Spinal cord (tissue), 9 donors: ENCODE measurements at regions not wholly inside any gene's neighbourhood (a gene's known extent, or its start where the extent isn't known, plus 50 kb on each side); places are given as distances from the start of the nearest gene placed in this dataset.

Experiments
- DNase-seq, 6 donors: peaks; one replicate each; pipeline versions ENCODE4 v3.0.0 to v3.0.0-alpha.2; 2013 to 2015; ENCODE audit warnings: low spot score in 6 of 6, low read depth in 4 of 6
- H3K27ac ChIP-seq: one replicate; pipeline ENCODE4 v1.5.1; 2013; ENCODE audit warnings: low read depth, low read length, control low read depth
- H3K27me3 ChIP-seq: one replicate; pipeline ENCODE4 v1.6.1; 2013; ENCODE audit warnings: low read length; ENCODE audit not compliant: control insufficient read depth, insufficient read depth
- H3K36me3 ChIP-seq: one replicate; pipeline ENCODE4 v1.6.1; 2013; ENCODE audit warnings: low read length; ENCODE audit not compliant: control insufficient read depth, insufficient read depth
- H3K4me1 ChIP-seq: one replicate; pipeline ENCODE4 v1.6.1; 2013; ENCODE audit warnings: low read length; ENCODE audit not compliant: control insufficient read depth, insufficient read depth
- H3K4me3 ChIP-seq: one replicate; pipeline ENCODE4 v1.5.1; 2013; ENCODE audit warnings: low read depth, low read length, control low read depth
- H3K9me3 ChIP-seq: one replicate; pipeline ENCODE4 v1.6.1; 2013; ENCODE audit warnings: low read length; ENCODE audit not compliant: control insufficient read depth, insufficient read depth
- WGBS: methylation state at CpG from one replicate; pipeline ENCODE4 v1.1.5; 2013; ENCODE audit warnings: missing lambda C conversion rate; ENCODE audit not compliant: insufficient coverage; 5-methylcytosine and 5-hydroxymethylcytosine counted together
- donor health status: healthy.

- Histone ChIP-seq H3K27ac (no peak overlapping the region), H3K4me3 (no peak overlapping the region), H3K9me3 (no peaks in the 10 kb centered on the region), H3K36me3 (no peaks in the 10 kb centered on the region), H3K27me3 (no peaks in the 10 kb centered on the region), H3K4me1 (peaks cover 6% of the 10 kb centered on the region)
- no peak for DNase-seq
- WGBS, result no CpG with 5 or more reads among the region's 2 CpGs
Observed at GRCh38 chr6:150744522-150745260, 120.8 kb upstream of the MTHFD1L start.

DNA sequence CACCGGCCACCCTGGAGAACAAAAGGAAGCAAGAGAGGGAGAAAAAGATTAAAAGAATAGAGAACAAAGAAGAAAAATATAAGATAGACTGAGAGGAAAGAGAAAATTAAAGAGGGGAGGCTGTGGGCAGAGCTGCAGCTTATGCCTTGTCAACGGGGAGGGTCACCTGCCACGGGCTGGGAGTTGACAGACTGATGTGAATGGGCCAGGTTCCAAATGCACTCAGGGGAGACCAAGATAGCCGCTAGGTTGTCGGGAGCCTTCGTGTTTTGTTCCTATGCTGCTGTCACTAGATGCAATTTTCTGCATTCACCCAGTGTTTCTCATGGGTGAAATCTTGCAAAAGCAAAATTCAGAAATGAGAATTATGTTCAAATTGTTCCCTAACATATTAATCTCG lies 119.6 kb upstream of the MTHFD1L start:
- Histone ChIP-seq H3K36me3 (no peaks in the 10 kb centered on the region), H3K4me3 (no peak overlapping the region), H3K27ac (no peak overlapping the region), H3K4me1 (peaks cover 6% of the 10 kb centered on the region), H3K27me3 (no peaks in the 10 kb centered on the region), H3K9me3 (no peaks in the 10 kb centered on the region)
- 43% methylated on average over 4 of the region's 7 CpGs for WGBS
- DNase-seq, result peak in 1 of 6 donors; percentile 52

- Histone ChIP-seq H3K4me3 (no peak overlapping the region), H3K27ac (no peak overlapping the region), H3K27me3 (no peaks in the 10 kb centered on the region), H3K4me1 (peaks cover 10% of the 10 kb centered on the region), H3K9me3 (no peaks in the 10 kb centered on the region), H3K36me3 (no peaks in the 10 kb centered on the region)
- no peak for DNase-seq
- WGBS, result 100% methylated on average over 2 of the region's 4 CpGs
Observed at GRCh38 chr6:150747155-150747554, 118.3 kb upstream of the MTHFD1L start.

- H3K4me1 ChIP-seq, result peaks cover 26% of the 10 kb centered on the region
- H3K9me3 ChIP-seq, result no peaks in the 10 kb centered on the region
- WGBS, result 82% methylated on average over 6 of the region's 8 CpGs
- DNase-seq, result no peak
- H3K4me3 ChIP-seq, result no peak overlapping the region
- H3K27me3 ChIP-seq, result no peaks in the 10 kb centered on the region
- no peaks in the 10 kb centered on the region for H3K36me3 ChIP-seq
- H3K27ac ChIP-seq, result no peak overlapping the region
Observed at GRCh38 chr6:150749091-150749670, 116.3 kb upstream of the MTHFD1L start.

- no peaks in the 10 kb centered on the region for H3K9me3 ChIP-seq
- no peak overlapping the region for H3K4me3 ChIP-seq
- no peak for DNase-seq
- peaks cover 33% of the 10 kb centered on the region for H3K4me1 ChIP-seq
- no peaks in the 10 kb centered on the region for H3K36me3 ChIP-seq
- WGBS, result no CpG with 5 or more reads among the region's 3 CpGs
- no peaks in the 10 kb centered on the region for H3K27me3 ChIP-seq
- H3K27ac ChIP-seq, result no peak overlapping the region
Observed at GRCh38 chr6:150751296-150751695, 114.2 kb upstream of the MTHFD1L start.

DNA sequence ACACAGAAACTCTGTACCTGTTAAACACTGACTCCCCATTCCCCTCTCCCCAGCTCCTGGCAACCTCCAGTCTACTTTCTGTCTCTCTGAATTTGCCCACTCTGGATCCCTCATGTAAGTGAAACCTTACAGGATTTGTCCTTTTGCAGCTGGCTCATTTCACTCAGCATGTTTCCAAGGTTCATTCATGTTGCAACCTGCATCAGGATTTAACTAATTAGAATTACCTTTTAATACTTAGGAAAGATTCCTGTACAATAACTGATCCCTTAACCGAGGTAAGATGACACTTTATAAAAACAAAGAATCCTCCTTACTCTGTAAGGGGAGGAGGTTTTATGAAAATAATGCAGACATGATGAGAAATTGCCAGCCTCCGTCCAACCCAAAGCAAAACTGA lies 113.1 kb upstream of the MTHFD1L start:
- H3K9me3 ChIP-seq, result no peaks in the 10 kb centered on the region
- DNase-seq, result peak in 1 of 6 donors; percentile 22
- no peak overlapping the region for H3K4me3 ChIP-seq
- 71% methylated on average over 1 of the region's 2 CpGs for WGBS
- no peaks in the 10 kb centered on the region for H3K36me3 ChIP-seq
- H3K27ac ChIP-seq, result peak overlapping the region; percentile 81
- no peaks in the 10 kb centered on the region for H3K27me3 ChIP-seq
- peaks cover 33% of the 10 kb centered on the region for H3K4me1 ChIP-seq

DNA sequence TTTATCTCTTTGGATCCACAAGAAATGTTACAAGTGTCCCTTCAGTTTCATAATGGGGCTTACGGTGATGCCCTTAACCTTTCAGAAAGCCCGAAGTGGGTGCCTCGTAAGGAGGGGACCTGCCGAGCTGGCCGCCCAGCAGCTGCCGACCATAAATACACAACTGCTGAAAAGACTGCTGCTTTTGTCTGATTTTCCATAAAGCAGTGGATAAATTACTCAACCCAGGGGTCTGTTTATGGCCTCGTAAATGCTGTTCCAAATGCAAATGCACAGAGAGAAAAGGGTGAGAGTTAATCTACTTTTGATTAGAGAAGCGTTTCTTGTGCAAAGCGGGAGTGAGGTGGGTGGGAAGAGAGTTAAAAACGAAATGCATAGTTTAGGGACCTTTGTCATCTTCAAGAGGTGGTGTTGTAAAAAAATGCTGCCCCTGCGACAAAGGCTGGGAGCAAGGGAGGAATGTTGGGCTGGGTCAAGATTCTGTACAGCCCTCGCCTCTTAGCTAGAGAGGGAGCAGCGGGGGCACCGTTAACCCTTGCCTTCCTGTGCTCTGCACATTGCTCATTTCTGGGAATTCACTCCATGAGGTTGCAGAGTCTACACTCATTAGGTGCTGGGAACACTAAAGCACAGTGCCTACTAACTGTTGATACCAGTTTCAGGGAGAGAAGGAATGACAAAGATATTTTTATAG lies 112.0 kb upstream of the MTHFD1L start:
- H3K36me3 ChIP-seq, result no peaks in the 10 kb centered on the region
- no peak overlapping the region for H3K4me3 ChIP-seq
- WGBS, result 11% methylated on average over 14 of the region's 14 CpGs
- peak overlapping the region; percentile 81 for H3K27ac ChIP-seq
- no peaks in the 10 kb centered on the region for H3K9me3 ChIP-seq
- peaks cover 33% of the 10 kb centered on the region for H3K4me1 ChIP-seq
- peak in 2 of 6 donors; percentile 63 to 89 for DNase-seq
- no peaks in the 10 kb centered on the region for H3K27me3 ChIP-seq

- Histone ChIP-seq H3K27me3 (no peaks in the 10 kb centered on the region), H3K36me3 (no peaks in the 10 kb centered on the region), H3K27ac (no peak overlapping the region), H3K4me3 (no peak overlapping the region), H3K9me3 (no peaks in the 10 kb centered on the region), H3K4me1 (peaks cover 33% of the 10 kb centered on the region)
- DNase-seq, result peak in 2 of 6 donors; percentile 45 to 78
- 72% methylated on average over 3 of the region's 9 CpGs for WGBS
Observed at GRCh38 chr6:150755042-150755441, 110.5 kb upstream of the MTHFD1L start.

- no peaks in the 10 kb centered on the region for H3K9me3 ChIP-seq
- no peak overlapping the region for H3K4me3 ChIP-seq
- H3K4me1 ChIP-seq, result peaks cover 33% of the 10 kb centered on the region
- no peaks in the 10 kb centered on the region for H3K27me3 ChIP-seq
- H3K36me3 ChIP-seq, result no peaks in the 10 kb centered on the region
- no peak for DNase-seq
- WGBS, result 56% methylated on average over 5 of the region's 10 CpGs
- no peak overlapping the region for H3K27ac ChIP-seq
Observed at GRCh38 chr6:150755524-150755923, 110.0 kb upstream of the MTHFD1L start.
